Stimulated activated memory B cell treated with anti-CD40 and anti-IgM and Interleukin-4, amounts not matched to agents 10 μg/mL and 1 μg/mL and 100 μg/mL, for 72 hours (primary cell): ENCODE measurements at regions not wholly inside any gene's neighbourhood (a gene's known extent, or its start where the extent isn't known, plus 50 kb on each side); places are given as distances from the start of the nearest gene placed in this dataset.
"Not testable (repeated sequence)": the region's sequence is repeated elsewhere in the genome, so short reads cannot be mapped to it uniquely, and the experiment has no call there.

Experiments used
- ATAC-seq: fragments of 150-1000 bp; cut with Tn5 transposase; 2 replicates; pipeline ENCODE4 v1.10.0; 2021
- H3K27ac Mint-ChIP-seq: one replicate; pipeline ENCODE4 v1.8.0; 2022; ENCODE audit warnings: mild to moderate bottlenecking, mixed read lengths
- H3K27me3 Mint-ChIP-seq: one replicate; pipeline ENCODE4 v1.8.0; 2022; ENCODE audit warnings: mixed read lengths
- H3K36me3 Mint-ChIP-seq: one replicate; pipeline ENCODE4 v1.8.0; 2022; ENCODE audit warnings: mixed read lengths
- H3K4me1 Mint-ChIP-seq: one replicate; pipeline ENCODE4 v1.8.0; 2022; ENCODE audit warnings: mixed read lengths
- H3K4me3 Mint-ChIP-seq: one replicate; pipeline ENCODE4 v1.8.0; 2022; ENCODE audit warnings: mild to moderate bottlenecking, moderate library complexity, mixed read lengths
- H3K9me3 Mint-ChIP-seq: one replicate; pipeline ENCODE4 v1.8.0; 2022; ENCODE audit warnings: mixed read lengths

- no peaks in the 10 kb centered on the region for H3K36me3 Mint-ChIP-seq
- no peak overlapping the region for H3K27ac Mint-ChIP-seq
- no peak overlapping the region for H3K4me3 Mint-ChIP-seq
- H3K27me3 Mint-ChIP-seq, result peaks cover 15% of the 10 kb centered on the region
- peaks cover 9% of the 10 kb centered on the region for H3K9me3 Mint-ChIP-seq
- H3K4me1 Mint-ChIP-seq, result no peaks in the 10 kb centered on the region
- ATAC-seq, result no peak
These were observed 893.2 kb downstream of the BRD1 start for GRCh38 chr22:48934446-48934845.

GRCh38 chr22:48931452-48931851, 896.2 kb downstream of the BRD1 start:
- Mint-ChIP-seq H3K9me3 (peaks cover 8% of the 10 kb centered on the region), H3K4me1 (no peaks in the 10 kb centered on the region), H3K4me3 (no peak overlapping the region), H3K27ac (no peak overlapping the region), H3K36me3 (no peaks in the 10 kb centered on the region), H3K27me3 (peaks cover 15% of the 10 kb centered on the region)
- ATAC-seq, result no peak

GRCh38 chr22:48929276-48929790, 898.3 kb downstream of the BRD1 start:
- H3K4me3 Mint-ChIP-seq, result no peak overlapping the region
- ATAC-seq, result no peak

GRCh38 chr22:48927591-48927990, 900.1 kb downstream of the BRD1 start:
- Mint-ChIP-seq H3K9me3 (no peaks in the 10 kb centered on the region), H3K4me3 (no peak overlapping the region), H3K27ac (no peak overlapping the region), H3K4me1 (no peaks in the 10 kb centered on the region), H3K27me3 (peaks cover 15% of the 10 kb centered on the region), H3K36me3 (no peaks in the 10 kb centered on the region)
- no peak for ATAC-seq

More at GRCh38 chr22:48929276-48929790, 898.3 kb downstream of the BRD1 start:
- H3K36me3 Mint-ChIP-seq, result no peaks in the 10 kb centered on the region
- H3K4me1 Mint-ChIP-seq, result no peaks in the 10 kb centered on the region
- H3K27me3 Mint-ChIP-seq, result peaks cover 15% of the 10 kb centered on the region
- H3K9me3 Mint-ChIP-seq, result peaks cover 3% of the 10 kb centered on the region
- H3K27ac Mint-ChIP-seq, result no peak overlapping the region

- H3K36me3 Mint-ChIP-seq, result no peaks in the 10 kb centered on the region
- no peaks in the 10 kb centered on the region for H3K9me3 Mint-ChIP-seq
- H3K4me1 Mint-ChIP-seq, result no peaks in the 10 kb centered on the region
- no peak for ATAC-seq
- no peak overlapping the region for H3K27ac Mint-ChIP-seq
- peaks cover 15% of the 10 kb centered on the region for H3K27me3 Mint-ChIP-seq
- H3K4me3 Mint-ChIP-seq, result no peak overlapping the region
These were observed 901.0 kb downstream of the BRD1 start for GRCh38 chr22:48926643-48927042.

DNA sequence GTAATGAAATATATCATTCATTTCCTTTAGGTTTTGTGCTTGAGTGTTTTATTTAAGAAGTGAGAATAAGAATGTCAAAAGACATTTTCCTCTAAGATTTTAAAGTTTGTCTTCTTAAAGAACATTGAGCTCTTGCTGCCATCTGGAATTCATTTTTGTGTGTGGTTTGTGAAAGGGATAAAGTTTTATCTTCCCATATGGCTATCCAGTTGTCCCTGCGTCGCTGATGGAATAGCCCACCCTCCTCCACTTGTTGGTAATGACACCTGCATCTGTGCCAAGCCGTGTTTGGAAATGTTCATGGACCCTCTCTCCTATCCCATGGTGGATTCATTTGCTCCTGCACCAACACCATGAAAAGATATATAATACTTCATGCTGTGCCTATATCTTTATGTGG, 901.5 kb downstream of the BRD1 start:
- no peak overlapping the region for H3K4me3 Mint-ChIP-seq
- no peak overlapping the region for H3K27ac Mint-ChIP-seq
- H3K27me3 Mint-ChIP-seq, result peaks cover 13% of the 10 kb centered on the region
- H3K9me3 Mint-ChIP-seq, result no peaks in the 10 kb centered on the region
- no peaks in the 10 kb centered on the region for H3K36me3 Mint-ChIP-seq
- H3K4me1 Mint-ChIP-seq, result no peaks in the 10 kb centered on the region
- ATAC-seq, result no peak

DNA sequence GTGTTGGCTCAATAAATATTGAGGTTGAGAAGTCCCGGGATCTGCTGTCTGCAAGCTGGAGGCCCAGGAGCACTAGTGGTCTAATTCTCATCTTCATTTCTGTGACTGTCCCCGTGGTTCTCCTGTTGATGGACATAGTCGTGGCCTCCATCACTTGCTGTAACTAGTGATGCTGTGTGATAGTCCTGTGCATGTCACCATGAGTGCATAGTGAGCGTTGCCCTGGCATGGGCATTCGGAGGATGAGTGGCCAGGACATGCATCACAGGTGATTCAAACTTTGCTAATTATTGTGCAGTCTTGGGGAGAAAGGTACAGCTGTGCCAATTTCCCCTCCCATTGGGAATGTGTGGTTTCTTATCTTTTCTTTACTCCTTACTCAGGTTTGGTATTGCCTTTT, 902.2 kb downstream of the BRD1 start:
- Mint-ChIP-seq H3K4me3 (no peak overlapping the region), H3K36me3 (no peaks in the 10 kb centered on the region), H3K27me3 (peaks cover 11% of the 10 kb centered on the region), H3K27ac (no peak overlapping the region), H3K4me1 (no peaks in the 10 kb centered on the region), H3K9me3 (no peaks in the 10 kb centered on the region)
- ATAC-seq, result no peak

GRCh38 chr22:48923996-48924395, 903.7 kb downstream of the BRD1 start:
- H3K27me3 Mint-ChIP-seq, result peaks cover 14% of the 10 kb centered on the region
- H3K4me3 Mint-ChIP-seq, result no peak overlapping the region
- no peaks in the 10 kb centered on the region for H3K4me1 Mint-ChIP-seq
- no peak for ATAC-seq
- no peak overlapping the region for H3K27ac Mint-ChIP-seq
- H3K9me3 Mint-ChIP-seq, result no peaks in the 10 kb centered on the region
- no peaks in the 10 kb centered on the region for H3K36me3 Mint-ChIP-seq

DNA sequence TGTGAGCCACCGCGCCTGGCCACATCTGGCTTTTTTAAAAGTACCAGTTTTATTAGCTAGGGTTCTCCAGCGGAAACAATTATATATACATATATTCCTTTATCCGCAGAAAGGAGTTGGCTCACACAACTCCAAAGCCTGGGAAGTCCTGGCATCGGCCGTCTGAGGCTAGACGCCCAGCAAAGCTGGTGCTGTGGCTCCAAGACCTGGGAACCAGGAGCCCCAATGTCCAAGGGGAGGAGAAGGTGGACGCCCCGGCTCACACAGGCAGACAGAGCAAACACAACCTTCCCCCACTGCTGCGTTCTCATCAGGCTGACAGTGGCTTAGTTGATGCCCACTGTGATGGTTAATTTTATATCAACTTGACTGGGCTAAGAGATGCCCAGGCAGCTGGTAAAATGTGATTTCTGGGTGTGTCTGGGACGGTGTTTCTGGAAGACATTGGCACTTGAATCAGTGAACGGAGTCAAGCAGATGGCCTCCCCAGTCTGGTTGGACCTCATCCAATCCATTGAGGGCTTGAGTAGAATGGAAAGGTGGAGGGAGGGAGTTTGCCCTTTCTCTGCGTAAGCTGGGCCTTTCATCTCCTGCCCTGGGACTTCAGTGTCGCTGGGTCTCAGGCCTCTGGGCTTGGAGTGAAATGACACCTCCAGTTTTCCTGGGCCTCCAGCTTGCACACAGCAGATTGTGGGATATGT, 904.4 kb downstream of the BRD1 start:
- H3K4me3 Mint-ChIP-seq, result no peak overlapping the region
- no peak for ATAC-seq

DNA sequence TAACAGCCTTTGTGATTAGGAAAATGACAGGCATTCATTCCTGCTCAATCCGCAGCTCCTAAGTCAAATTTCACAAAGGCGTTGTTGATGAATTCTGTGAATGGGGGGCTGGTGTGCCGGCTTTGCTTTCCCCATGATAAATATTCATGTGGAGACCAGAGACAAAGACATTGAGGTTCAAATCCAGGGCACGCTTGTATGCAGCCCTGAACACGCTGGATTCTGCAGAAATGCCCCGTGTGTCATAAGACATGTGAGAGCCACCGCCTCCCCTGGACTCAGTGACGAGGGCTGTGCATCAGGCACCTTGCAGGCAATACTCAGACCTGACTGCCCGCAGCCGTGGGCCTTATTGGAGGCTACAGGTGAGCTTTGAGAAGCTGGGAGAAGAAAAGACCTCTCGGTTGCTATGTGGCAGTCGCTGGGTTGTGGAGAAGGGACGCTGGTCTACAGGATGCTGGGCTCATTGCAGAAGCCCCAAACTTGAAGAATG, 906.2 kb downstream of the BRD1 start:
- no peak for ATAC-seq
- H3K9me3 Mint-ChIP-seq, result no peaks in the 10 kb centered on the region
- no peak overlapping the region for H3K4me3 Mint-ChIP-seq
- peaks cover 20% of the 10 kb centered on the region for H3K27me3 Mint-ChIP-seq
- no peaks in the 10 kb centered on the region for H3K36me3 Mint-ChIP-seq
- no peaks in the 10 kb centered on the region for H3K4me1 Mint-ChIP-seq
- no peak overlapping the region for H3K27ac Mint-ChIP-seq

More for the DNA sequence above, 904.4 kb downstream of the BRD1 start:
- Mint-ChIP-seq H3K27ac (no peak overlapping the region), H3K9me3 (no peaks in the 10 kb centered on the region), H3K36me3 (no peaks in the 10 kb centered on the region), H3K27me3 (peaks cover 20% of the 10 kb centered on the region), H3K4me1 (no peaks in the 10 kb centered on the region)

DNA sequence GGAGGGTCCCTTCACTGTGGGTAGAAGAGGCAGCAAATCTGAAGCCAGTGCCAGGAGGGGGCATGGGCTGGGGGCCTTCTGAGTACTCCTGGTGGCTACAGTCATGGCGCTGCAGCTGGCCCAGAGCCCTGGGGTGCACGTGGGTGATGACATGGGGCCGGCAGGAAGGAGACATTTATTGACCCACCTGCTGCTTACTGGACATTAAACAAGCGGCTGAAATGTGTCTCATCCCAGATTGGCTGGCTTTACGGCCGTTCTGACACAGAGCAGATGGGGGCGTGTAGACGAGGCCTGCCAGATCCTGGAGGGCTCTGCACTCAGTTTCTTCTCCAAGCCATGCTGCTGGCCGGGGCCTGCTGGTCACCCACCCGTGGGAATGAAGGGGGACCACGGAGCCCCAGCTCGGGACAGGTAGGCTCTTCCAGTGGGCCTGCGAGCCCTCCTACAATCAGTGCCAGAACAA, 906.9 kb downstream of the BRD1 start:
- Mint-ChIP-seq H3K4me1 (no peaks in the 10 kb centered on the region), H3K9me3 (no peaks in the 10 kb centered on the region), H3K4me3 (no peak overlapping the region), H3K36me3 (no peaks in the 10 kb centered on the region), H3K27ac (no peak overlapping the region), H3K27me3 (peaks cover 20% of the 10 kb centered on the region)
- ATAC-seq, result no peak

GRCh38 chr22:48919851-48920589, 907.7 kb downstream of the BRD1 start:
- no peak overlapping the region for H3K4me3 Mint-ChIP-seq
- H3K27ac Mint-ChIP-seq, result no peak overlapping the region
- no peaks in the 10 kb centered on the region for H3K4me1 Mint-ChIP-seq
- peaks cover 23% of the 10 kb centered on the region for H3K27me3 Mint-ChIP-seq
- H3K36me3 Mint-ChIP-seq, result no peaks in the 10 kb centered on the region
- no peak for ATAC-seq
- no peaks in the 10 kb centered on the region for H3K9me3 Mint-ChIP-seq

- Mint-ChIP-seq H3K4me1 (no peaks in the 10 kb centered on the region), H3K4me3 (no peak overlapping the region), H3K27ac (no peak overlapping the region), H3K9me3 (no peaks in the 10 kb centered on the region), H3K27me3 (peaks cover 31% of the 10 kb centered on the region), H3K36me3 (no peaks in the 10 kb centered on the region)
- no peak for ATAC-seq
These were observed 908.5 kb downstream of the BRD1 start for GRCh38 chr22:48919187-48919590.

- Mint-ChIP-seq H3K36me3 (no peaks in the 10 kb centered on the region), H3K9me3 (no peaks in the 10 kb centered on the region), H3K27ac (no peak overlapping the region), H3K4me3 (no peak overlapping the region), H3K27me3 (peaks cover 34% of the 10 kb centered on the region), H3K4me1 (no peaks in the 10 kb centered on the region)
- ATAC-seq, result no peak
These were observed 909.0 kb downstream of the BRD1 start for GRCh38 chr22:48918585-48919186.

DNA sequence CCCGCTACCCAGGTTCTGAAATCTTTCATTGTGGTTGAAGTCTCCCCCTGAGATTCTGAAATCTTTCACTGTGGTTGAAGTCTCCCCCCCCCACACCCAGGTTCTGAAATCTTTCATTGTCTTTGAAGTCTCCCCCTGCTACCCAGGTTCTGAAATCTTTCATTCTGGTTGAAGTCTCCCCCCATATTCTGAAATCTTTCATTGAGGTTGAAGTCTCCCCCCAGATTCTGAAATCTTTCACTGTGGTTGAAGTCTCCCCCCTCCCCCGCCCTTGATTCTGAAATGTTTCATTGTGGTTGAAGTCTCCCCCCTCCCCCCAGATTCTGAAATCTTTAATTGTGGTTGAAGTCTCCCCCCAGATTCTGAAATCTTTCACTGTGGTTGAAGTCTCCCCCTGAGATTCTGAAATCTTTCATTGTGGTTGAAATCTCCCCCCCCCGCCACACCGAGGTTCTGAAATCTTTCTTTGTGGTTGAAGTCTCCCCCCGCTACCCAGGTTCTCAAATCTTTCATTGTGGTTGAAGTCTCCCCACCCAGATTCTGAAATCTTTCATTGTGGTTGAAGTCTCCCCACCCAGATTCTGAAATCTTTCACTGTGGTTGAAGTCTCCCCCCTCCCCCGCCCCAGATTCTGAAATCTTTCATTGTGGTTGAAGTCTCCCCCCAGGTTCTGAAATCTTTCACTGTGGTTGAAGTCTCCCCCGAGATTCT, 915.2 kb downstream of the BRD1 start:
- H3K9me3 Mint-ChIP-seq, H3K4me3 Mint-ChIP-seq, H3K36me3 Mint-ChIP-seq, H3K27ac Mint-ChIP-seq, H3K4me1 Mint-ChIP-seq, ATAC-seq: not testable (repeated sequence)
- H3K27me3 Mint-ChIP-seq, result peaks cover 14% of the 10 kb centered on the region
